Pancreas (tissue), 10 donors: ENCODE measurements at regions not wholly inside any gene's neighbourhood (a gene's known extent, or its start where the extent isn't known, plus 50 kb on each side); places are given as distances from the start of the nearest gene placed in this dataset.

Experiments
- ATAC-seq, 4 donors: fragments of 200-7000 bp; cut with Tn5 transposase; one replicate each; pipeline versions ENCODE4 v1.8.0 to v1.9.1; 2020; ENCODE audit warnings: mild to moderate bottlenecking in 4 of 4, moderate library complexity in 4 of 4
- DNase-seq, 6 donors: peaks; one replicate each; pipeline ENCODE4 v3.0.0-alpha.2; 2020
- FAIRE-seq: peaks from 2 replicates; lab custom pipeline; 2012; peaks lifted over from hg19 to GRCh38; lab: Jason Lieb, UNC
- H3K27ac ChIP-seq, 4 donors: fragments of 200-600 bp; sonication (generic); 1 replicate in 3 of 4; 2 replicates in 1 of 4; pipeline versions ENCODE4 v1.5.0 to v1.8.0; 2020
- H3K27me3 ChIP-seq, 4 donors: fragments of 200-600 bp; one replicate each; pipeline ENCODE4 v1.8.0; 2021
- H3K36me3 ChIP-seq, 3 donors: fragments of 200-600 bp; sonication (generic) in 1 of 3; one replicate each; pipeline versions ENCODE4 v1.5.0 to v1.8.0; 2020 to 2021
- H3K4me1 ChIP-seq, 3 donors: fragments of 200-600 bp; one replicate each; pipeline ENCODE4 v1.8.0; 2021
- H3K4me3 ChIP-seq, 4 donors: fragments of 200-600 bp; sonication (generic) in 2 of 4; one replicate each; pipeline versions ENCODE4 v1.5.0 to v1.8.0; 2020 to 2021
- H3K9me3 ChIP-seq, 4 donors: fragments of 200-600 bp; one replicate each; pipeline ENCODE4 v1.8.0; 2021
- CTCF ChIP-seq, 4 donors: fragments of 200-600 bp; sonication (generic) in 3 of 4; IDR thresholded peaks; one replicate each; pipeline versions ENCODE4 v1.5.0 to v1.8.0; 2021; ENCODE audit warnings: antibody characterized with exemption in 4 of 4
- WGBS, 2 donors: extraction: QIAGEN DNeasy Blood & Tissue Kit; methylation state at CpG; one replicate each; pipeline ENCODE4 v1.1.7; 2013; 5-methylcytosine and 5-hydroxymethylcytosine counted together
- intact Hi-C, 3 donors: fragments of 100-400 bp; cut with DNase I; formaldehyde crosslinking; loops; one replicate each; pipeline versions ENCODE4 v1.11.1 to v1.14.2; 2022
- donor health status: healthy with polysubstance abuse.
- donor health status: DM: no; HTN: no; CAD: no; lungs with moderate emphysema.
- donor health status: DM: no; HTN: no; CAD: no.
- donor health status: control.
- donor health status: control.
- donor health status: Bipolar disorder and iron deficiency.
- donor health status: DM: yes; HTN: yes; CAD: no.
- donor health status: DM: no; HTN: no; CAD: no.
- donor health status: DM: no; HTN: no; CAD: no.
- donor health status: DM: yes; HTN: yes; CAD: no.

GRCh38 chr18:28409811-28410210, 232.9 kb upstream of the CDH2 start:
- no peak overlapping the region for H3K27ac ChIP-seq
- ATAC-seq = no peak
- FAIRE-seq = no peak
- no peaks in the 10 kb centered on the region for H3K9me3 ChIP-seq
- intact Hi-C loops = loop anchor here in 1 of 3 donors (10.0 kb wide), 1 partner anchor 45 kb away; no protein-coding TSS in a partner anchor
- H3K4me3 ChIP-seq = no peak overlapping the region
- no peaks in the 10 kb centered on the region for H3K4me1 ChIP-seq
- no peaks in the 10 kb centered on the region for H3K27me3 ChIP-seq
- DNase-seq = no peak
- TF ChIP-seq CTCF (IDR thresholded peaks at IDR 0.05) = no peak
- WGBS, 2 donors = 71 to 81% methylated on average over 1 of the region's 1 CpG
- no peaks in the 10 kb centered on the region for H3K36me3 ChIP-seq

GRCh38 chr18:28408528-28408927, 231.6 kb upstream of the CDH2 start:
- no peak for ATAC-seq
- no peak for TF ChIP-seq CTCF (IDR thresholded peaks at IDR 0.05)
- H3K9me3 ChIP-seq = no peaks in the 10 kb centered on the region
- H3K27ac ChIP-seq = no peak overlapping the region
- no peak overlapping the region for H3K4me3 ChIP-seq
- no peak for FAIRE-seq
- H3K27me3 ChIP-seq = no peaks in the 10 kb centered on the region
- no peaks in the 10 kb centered on the region for H3K36me3 ChIP-seq
- DNase-seq = no peak
- intact Hi-C loops = loop anchor here in 1 of 3 donors (10.0 kb wide), 1 partner anchor 46 kb away; no protein-coding TSS in a partner anchor
- WGBS, 2 donors = 37 to 42% methylated on average over 2 of the region's 2 CpGs
- H3K4me1 ChIP-seq = no peaks in the 10 kb centered on the region

- Histone ChIP-seq H3K4me1 (no peaks in the 10 kb centered on the region), H3K9me3 (no peaks in the 10 kb centered on the region), H3K36me3 (no peaks in the 10 kb centered on the region), H3K4me3 (no peak overlapping the region), H3K27me3 (no peaks in the 10 kb centered on the region), H3K27ac (no peak overlapping the region)
- 49 to 50% methylated on average over 1 of the region's 1 CpG for WGBS, 2 donors
- intact Hi-C loops = loop anchor here in 1 of 3 donors (10.0 kb wide), 1 partner anchor 47 kb away; no protein-coding TSS in a partner anchor
- no peak for TF ChIP-seq CTCF (IDR thresholded peaks at IDR 0.05)
- DNase-seq = no peak
- no peak for ATAC-seq
- no peak for FAIRE-seq
These were observed 230.8 kb upstream of the CDH2 start for GRCh38 chr18:28407681-28408080.

- WGBS, 2 donors = 13 to 20% methylated on average over 3 of the region's 3 CpGs
- ATAC-seq = no peak
- no peak overlapping the region for H3K4me3 ChIP-seq
- FAIRE-seq = no peak
- TF ChIP-seq CTCF (IDR thresholded peaks at IDR 0.05) = no peak
- intact Hi-C loops = loop anchor here in 1 of 3 donors (10.0 kb wide), 1 partner anchor 48 kb away; no protein-coding TSS in a partner anchor
- H3K27me3 ChIP-seq = no peaks in the 10 kb centered on the region
- H3K9me3 ChIP-seq = no peaks in the 10 kb centered on the region
- no peak overlapping the region for H3K27ac ChIP-seq
- DNase-seq = no peak
- H3K36me3 ChIP-seq = no peaks in the 10 kb centered on the region
- no peaks in the 10 kb centered on the region for H3K4me1 ChIP-seq
These were observed 229.6 kb upstream of the CDH2 start for GRCh38 chr18:28406533-28406932.

GRCh38 chr18:28404694-28405093, 227.8 kb upstream of the CDH2 start:
- ATAC-seq = no peak
- Histone ChIP-seq H3K27ac (no peak overlapping the region), H3K27me3 (no peaks in the 10 kb centered on the region), H3K9me3 (no peaks in the 10 kb centered on the region), H3K4me3 (no peak overlapping the region), H3K4me1 (no peaks in the 10 kb centered on the region), H3K36me3 (no peaks in the 10 kb centered on the region)
- no peak for DNase-seq
- intact Hi-C loops = loop anchor here in 1 of 3 donors (10.0 kb wide), 1 partner anchor 50 kb away; no protein-coding TSS in a partner anchor
- TF ChIP-seq CTCF (IDR thresholded peaks at IDR 0.05) = no peak
- WGBS, 2 donors = 26 to 33% methylated on average over 1 of the region's 1 CpG
- FAIRE-seq = no peak
